Endodermal cell (in vitro differentiated cells): ENCODE measurements at regions not wholly inside any gene's neighbourhood (a gene's known extent, or its start where the extent isn't known, plus 50 kb on each side); places are given as distances from the start of the nearest gene placed in this dataset.

Experiments
- DNase-seq: peaks from one replicate; pipeline ENCODE4 v3.0.0-alpha.2; 2017
- H3K27ac ChIP-seq: 2 replicates; pipeline ENCODE4 v1.5.1; 2013; ENCODE audit warnings: mild to moderate bottlenecking, low read depth, low read length, moderate library complexity
- H3K27me3 ChIP-seq: 2 replicates; pipeline ENCODE4 v1.6.1; 2013; ENCODE audit warnings: mild to moderate bottlenecking, low read length, moderate library complexity; ENCODE audit not compliant: insufficient read depth, control insufficient read depth, poor library complexity, severe bottlenecking
- H3K36me3 ChIP-seq: 2 replicates; pipeline ENCODE4 v1.7.0; 2013; ENCODE audit warnings: mild to moderate bottlenecking, low read length, moderate library complexity; ENCODE audit not compliant: control insufficient read depth, insufficient read depth
- H3K4me1 ChIP-seq: one replicate; pipeline ENCODE4 v1.7.0; 2013; ENCODE audit warnings: low read length; ENCODE audit not compliant: control insufficient read depth, insufficient read depth
- H3K4me3 ChIP-seq: 2 replicates; pipeline ENCODE4 v1.5.1; 2013; ENCODE audit warnings: mild to moderate bottlenecking, low read length, moderate library complexity
- H3K9ac ChIP-seq: 2 replicates; pipeline ENCODE4 v1.6.1; 2013; ENCODE audit warnings: mild to moderate bottlenecking, low read length, moderate library complexity; ENCODE audit not compliant: poor library complexity, severe bottlenecking; ENCODE audit errors: extremely low read depth
- H3K9me3 ChIP-seq: 2 replicates; pipeline ENCODE4 v1.6.1; 2013; ENCODE audit warnings: mild to moderate bottlenecking, low read length, moderate library complexity; ENCODE audit not compliant: control insufficient read depth
- H3K27ac Mint-ChIP-seq: 2 replicates; pipeline ENCODE4 v1.8.0; 2020; ENCODE audit warnings: mixed read lengths
- H3K27me3 Mint-ChIP-seq: 2 replicates; pipeline ENCODE4 v1.8.0; 2021; ENCODE audit warnings: mild to moderate bottlenecking, mixed read lengths; ENCODE audit not compliant: insufficient read depth
- H3K36me3 Mint-ChIP-seq: 2 replicates; pipeline ENCODE4 v1.8.0; 2020; ENCODE audit warnings: low read depth, mixed read lengths
- H3K4me1 Mint-ChIP-seq: 2 replicates; pipeline ENCODE4 v1.8.0; 2020; ENCODE audit warnings: mixed read lengths
- H3K4me3 Mint-ChIP-seq: 2 replicates; pipeline ENCODE4 v1.8.0; 2020; ENCODE audit warnings: mild to moderate bottlenecking, moderate library complexity, mixed read lengths
- H3K9me3 Mint-ChIP-seq: 2 replicates; pipeline ENCODE4 v1.8.0; 2020; ENCODE audit warnings: mild to moderate bottlenecking, mixed read lengths
- WGBS, 2 experiments: methylation state at CpG; one replicate each; pipeline versions ENCODE4 v1.1.5 to v1.1.7; 2013; ENCODE audit warnings: missing lambda C conversion rate in 2 of 2, mixed read lengths in 1 of 2; ENCODE audit not compliant: insufficient coverage in 1 of 2, insufficient read length in 1 of 2; 5-methylcytosine and 5-hydroxymethylcytosine counted together
- TF ChIP-seq, protein P1 (sequence below): fragments of 200-600 bp; sonication (generic); conservative IDR thresholded peaks from 2 replicates; pipeline ENCODE4 v1.5.0; 2021; ENCODE audit warnings: antibody characterized with exemption, mild to moderate bottlenecking

DNA sequence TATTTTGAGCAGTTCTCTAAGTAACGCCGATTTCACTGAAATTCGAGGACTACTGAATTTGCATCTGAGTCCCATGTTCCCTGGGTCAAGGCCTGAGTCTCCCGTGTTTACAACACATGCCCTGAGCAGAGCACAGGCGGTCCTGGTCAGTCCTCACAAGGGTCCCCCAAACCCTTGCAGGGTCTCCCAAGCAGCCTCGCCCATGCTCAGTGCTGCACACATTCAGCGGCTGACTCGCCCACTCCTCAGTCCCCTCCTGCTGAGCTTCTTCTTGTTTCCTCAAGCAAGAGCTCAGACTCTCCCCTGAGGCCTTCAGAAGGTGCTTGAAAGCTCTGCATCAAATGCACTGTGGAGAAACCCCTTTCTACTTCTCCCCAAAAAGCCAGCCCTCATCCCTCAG, 114.6 kb downstream of the INHBB start:
- H3K9ac ChIP-seq: no peak overlapping the region
- peaks cover 58% of the 10 kb centered on the region for H3K27me3 ChIP-seq

DNA sequence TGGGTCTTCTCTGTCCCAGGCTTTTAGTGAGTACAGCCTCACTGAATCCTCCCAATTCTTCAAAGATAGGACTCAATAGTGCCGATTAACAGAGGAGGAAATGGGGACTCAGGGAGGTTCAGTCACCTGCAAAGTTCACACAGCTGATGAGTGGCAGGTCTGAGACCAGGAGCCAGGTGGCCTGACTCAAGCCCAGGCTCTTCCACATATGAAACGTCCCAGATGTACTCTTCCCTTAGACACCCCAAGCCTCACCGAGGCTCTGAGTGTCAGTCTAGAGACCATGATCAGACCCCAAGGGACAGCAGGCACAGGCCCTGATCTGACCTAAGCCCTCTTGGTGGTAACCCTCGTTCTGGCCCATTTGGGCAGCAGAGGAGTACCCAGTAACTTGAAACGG, 115.2 kb downstream of the INHBB start:
- 88 to 100% methylated on average over 2 to 5 of the region's 5 CpGs for WGBS, 2 experiments
- TF ChIP-seq, protein P1, sequence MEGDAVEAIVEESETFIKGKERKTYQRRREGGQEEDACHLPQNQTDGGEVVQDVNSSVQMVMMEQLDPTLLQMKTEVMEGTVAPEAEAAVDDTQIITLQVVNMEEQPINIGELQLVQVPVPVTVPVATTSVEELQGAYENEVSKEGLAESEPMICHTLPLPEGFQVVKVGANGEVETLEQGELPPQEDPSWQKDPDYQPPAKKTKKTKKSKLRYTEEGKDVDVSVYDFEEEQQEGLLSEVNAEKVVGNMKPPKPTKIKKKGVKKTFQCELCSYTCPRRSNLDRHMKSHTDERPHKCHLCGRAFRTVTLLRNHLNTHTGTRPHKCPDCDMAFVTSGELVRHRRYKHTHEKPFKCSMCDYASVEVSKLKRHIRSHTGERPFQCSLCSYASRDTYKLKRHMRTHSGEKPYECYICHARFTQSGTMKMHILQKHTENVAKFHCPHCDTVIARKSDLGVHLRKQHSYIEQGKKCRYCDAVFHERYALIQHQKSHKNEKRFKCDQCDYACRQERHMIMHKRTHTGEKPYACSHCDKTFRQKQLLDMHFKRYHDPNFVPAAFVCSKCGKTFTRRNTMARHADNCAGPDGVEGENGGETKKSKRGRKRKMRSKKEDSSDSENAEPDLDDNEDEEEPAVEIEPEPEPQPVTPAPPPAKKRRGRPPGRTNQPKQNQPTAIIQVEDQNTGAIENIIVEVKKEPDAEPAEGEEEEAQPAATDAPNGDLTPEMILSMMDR: no peak
- no peak overlapping the region for H3K27ac Mint-ChIP-seq
- H3K9me3 ChIP-seq: peaks cover 13% of the 10 kb centered on the region
- peaks cover 58% of the 10 kb centered on the region for H3K27me3 ChIP-seq
- peaks cover 2% of the 10 kb centered on the region for H3K36me3 Mint-ChIP-seq
- peaks cover 17% of the 10 kb centered on the region for H3K9me3 Mint-ChIP-seq
- H3K4me1 Mint-ChIP-seq: peaks cover 17% of the 10 kb centered on the region
- H3K36me3 ChIP-seq: no peaks in the 10 kb centered on the region
- peaks cover 66% of the 10 kb centered on the region for H3K27me3 Mint-ChIP-seq
- H3K4me3 Mint-ChIP-seq: no peak overlapping the region
- no peak overlapping the region for H3K27ac ChIP-seq
- no peak for DNase-seq
- H3K4me3 ChIP-seq: no peak overlapping the region
- H3K4me1 ChIP-seq: peaks cover 10% of the 10 kb centered on the region
- no peak overlapping the region for H3K9ac ChIP-seq

More for the DNA sequence above, 114.6 kb downstream of the INHBB start:
- Histone ChIP-seq H3K9me3 (peaks cover 13% of the 10 kb centered on the region), H3K4me3 (no peak overlapping the region), H3K27ac (no peak overlapping the region), H3K36me3 (no peaks in the 10 kb centered on the region), H3K4me1 (peaks cover 6% of the 10 kb centered on the region)
- Mint-ChIP-seq H3K36me3 (peaks cover 2% of the 10 kb centered on the region), H3K4me3 (no peak overlapping the region), H3K27ac (no peak overlapping the region), H3K27me3 (peaks cover 62% of the 10 kb centered on the region), H3K9me3 (peaks cover 17% of the 10 kb centered on the region), H3K4me1 (peaks cover 12% of the 10 kb centered on the region)
- no peak for DNase-seq
- 89 to 93% methylated on average over 7 to 8 of the region's 8 CpGs for WGBS, 2 experiments
- TF ChIP-seq, protein P1: no peak

DNA sequence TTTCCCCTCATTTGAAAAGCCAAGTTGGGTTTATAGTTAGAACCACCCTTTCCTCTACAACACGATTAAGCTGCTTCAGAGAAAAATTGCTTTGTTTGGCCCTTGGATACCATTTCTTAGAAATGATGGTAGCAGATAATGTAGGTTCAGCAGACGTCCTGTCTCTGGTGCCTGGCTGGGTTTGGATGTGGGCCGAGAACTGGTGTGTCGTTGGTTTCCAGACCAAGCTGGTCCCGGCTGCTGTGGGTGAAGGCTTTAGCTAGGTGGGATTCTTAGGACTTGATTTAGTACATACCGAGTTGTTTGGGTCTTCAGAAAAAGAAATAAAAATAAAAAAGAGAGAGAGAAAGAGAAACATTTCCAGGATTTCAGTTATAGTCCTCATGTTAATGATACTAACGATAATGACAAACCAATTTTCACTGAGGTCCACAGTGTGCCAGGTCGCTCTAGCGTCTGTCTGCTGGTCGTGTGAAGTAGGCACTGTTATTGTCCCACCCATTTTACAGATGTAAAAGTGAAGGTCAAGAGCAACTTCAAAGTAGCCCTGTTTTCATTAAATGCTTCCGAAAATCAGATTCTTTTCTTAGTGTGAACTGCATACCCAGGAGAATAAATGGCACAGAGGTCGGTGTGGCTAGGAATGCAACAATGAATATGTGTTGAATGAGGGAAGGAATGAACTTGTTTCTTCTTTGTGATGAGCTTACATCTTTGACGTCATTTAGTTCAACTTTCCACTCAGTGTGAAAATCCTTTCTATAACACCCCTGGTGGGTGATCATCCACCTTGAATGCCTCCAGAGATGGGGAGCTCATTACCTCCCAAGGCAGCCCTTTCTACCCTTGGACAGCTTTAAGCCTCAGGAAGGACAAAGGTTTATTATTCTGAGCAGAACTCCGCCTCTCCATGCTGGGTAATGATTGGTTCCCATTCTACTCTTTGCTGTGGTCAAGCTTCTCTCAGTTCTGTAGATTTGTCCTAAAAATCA, 115.9 kb downstream of the INHBB start:
- Histone ChIP-seq H3K36me3 (no peaks in the 10 kb centered on the region), H3K27ac (no peak overlapping the region), H3K27me3 (peaks cover 60% of the 10 kb centered on the region), H3K9me3 (peaks cover 13% of the 10 kb centered on the region), H3K4me1 (peaks cover 16% of the 10 kb centered on the region), H3K4me3 (no peak overlapping the region), H3K9ac (no peak overlapping the region)
- WGBS, 2 experiments: 79 to 84% methylated on average over 11 to 14 of the region's 14 CpGs
- Mint-ChIP-seq H3K36me3 (peaks cover 2% of the 10 kb centered on the region), H3K27ac (no peak overlapping the region), H3K4me3 (no peak overlapping the region), H3K9me3 (peaks cover 17% of the 10 kb centered on the region), H3K27me3 (peaks cover 70% of the 10 kb centered on the region), H3K4me1 (peaks cover 21% of the 10 kb centered on the region)
- TF ChIP-seq, protein P1: no peak
- DNase-seq: no peak
